GM18507 (cell line): ENCODE measurements at regions not wholly inside any gene's neighbourhood (a gene's known extent, or its start where the extent isn't known, plus 50 kb on each side); places are given as distances from the start of the nearest gene placed in this dataset.
"Not testable (repeated sequence)": the region's sequence is repeated elsewhere in the genome, so short reads cannot be mapped to it uniquely, and the experiment has no call there.

Experiments used
- DNase-seq: peaks from one replicate; pipeline ENCODE4 v3.0.0; 2011; ENCODE audit warnings: low read depth; ENCODE audit not compliant: insufficient read length; ENCODE audit errors: extremely low spot score
- FAIRE-seq: peaks from 2 replicates; lab custom pipeline; 2011; peaks lifted over from hg19 to GRCh38; lab: Jason Lieb, UNC

- FAIRE-seq (no peak), DNase-seq (no peak)
Measured at GRCh38 chr2:129366263-129366662, 613.2 kb upstream of the RAB6C start.

- no peak for FAIRE-seq
Measured at GRCh38 chr2:129367107-129367506, 612.4 kb upstream of the RAB6C start.

GRCh38 chr2:129369437-129369836, 610.0 kb upstream of the RAB6C start:
- no peak for DNase-seq
- no peak for FAIRE-seq

More at GRCh38 chr2:129367107-129367506, 612.4 kb upstream of the RAB6C start:
- DNase-seq: no peak

GRCh38 chr2:129374452-129374851, 605.0 kb upstream of the RAB6C start:
- DNase-seq: no peak
- no peak for FAIRE-seq

GRCh38 chr2:129375632-129376425, 603.6 kb upstream of the RAB6C start:
- no peak for DNase-seq
- FAIRE-seq: no peak

- no peak for DNase-seq
- FAIRE-seq: no peak
Measured at GRCh38 chr2:129376426-129377077, 602.9 kb upstream of the RAB6C start.

GRCh38 chr2:129377078-129377469, 602.4 kb upstream of the RAB6C start:
- FAIRE-seq: no peak
- DNase-seq: no peak

- no peak for FAIRE-seq
- no peak for DNase-seq
Measured at GRCh38 chr2:129378186-129378585, 601.3 kb upstream of the RAB6C start.

- FAIRE-seq (peak; percentile 52), DNase-seq (no peak)
Measured at GRCh38 chr2:129379411-129379810, 600.1 kb upstream of the RAB6C start.

GRCh38 chr2:129381789-129382188, 597.7 kb upstream of the RAB6C start:
- FAIRE-seq: no peak

GRCh38 chr2:129388870-129389269, 590.6 kb upstream of the RAB6C start:
- DNase-seq: no peak
- FAIRE-seq: peak; percentile 12

More at GRCh38 chr2:129381789-129382188, 597.7 kb upstream of the RAB6C start:
- DNase-seq: no peak

GRCh38 chr2:129393816-129394215, 585.6 kb upstream of the RAB6C start:
- FAIRE-seq (no peak), DNase-seq (no peak)

- no peak for DNase-seq
- FAIRE-seq: peak; percentile 83
Measured at GRCh38 chr2:129396980-129397599, 582.4 kb upstream of the RAB6C start.

- FAIRE-seq: no peak
- no peak for DNase-seq
Measured at GRCh38 chr2:129400826-129401225, 578.6 kb upstream of the RAB6C start.

GRCh38 chr2:129402076-129402475, 577.4 kb upstream of the RAB6C start:
- no peak for FAIRE-seq

GRCh38 chr2:129404000-129404685, 575.3 kb upstream of the RAB6C start:
- no peak for FAIRE-seq

More at GRCh38 chr2:129402076-129402475, 577.4 kb upstream of the RAB6C start:
- no peak for DNase-seq

GRCh38 chr2:129408570-129408969, 570.9 kb upstream of the RAB6C start:
- DNase-seq: no peak

More at GRCh38 chr2:129404000-129404685, 575.3 kb upstream of the RAB6C start:
- no peak for DNase-seq

GRCh38 chr2:129417041-129417440, 562.4 kb upstream of the RAB6C start:
- FAIRE-seq, DNase-seq: not testable (repeated sequence)

More at GRCh38 chr2:129408570-129408969, 570.9 kb upstream of the RAB6C start:
- FAIRE-seq: no peak

GRCh38 chr2:129422028-129422427, 557.4 kb upstream of the RAB6C start:
- no peak for DNase-seq
- no peak for FAIRE-seq
